DMS 273 (cell line): ENCODE measurements at regions not wholly inside any gene's neighbourhood (a gene's known extent, or its start where the extent isn't known, plus 50 kb on each side); places are given as distances from the start of the nearest gene placed in this dataset.

Experiments used
- DNase-seq: peaks from one replicate; lab custom pipeline; 2025; ENCODE audit not compliant: unreplicated experiment; lab: John Stamatoyannopoulos, UW

GRCh38 chrX:103158317-103158621 lies 56.6 kb upstream of the BEX4 start:
- DNase-seq = no peak

DNA sequence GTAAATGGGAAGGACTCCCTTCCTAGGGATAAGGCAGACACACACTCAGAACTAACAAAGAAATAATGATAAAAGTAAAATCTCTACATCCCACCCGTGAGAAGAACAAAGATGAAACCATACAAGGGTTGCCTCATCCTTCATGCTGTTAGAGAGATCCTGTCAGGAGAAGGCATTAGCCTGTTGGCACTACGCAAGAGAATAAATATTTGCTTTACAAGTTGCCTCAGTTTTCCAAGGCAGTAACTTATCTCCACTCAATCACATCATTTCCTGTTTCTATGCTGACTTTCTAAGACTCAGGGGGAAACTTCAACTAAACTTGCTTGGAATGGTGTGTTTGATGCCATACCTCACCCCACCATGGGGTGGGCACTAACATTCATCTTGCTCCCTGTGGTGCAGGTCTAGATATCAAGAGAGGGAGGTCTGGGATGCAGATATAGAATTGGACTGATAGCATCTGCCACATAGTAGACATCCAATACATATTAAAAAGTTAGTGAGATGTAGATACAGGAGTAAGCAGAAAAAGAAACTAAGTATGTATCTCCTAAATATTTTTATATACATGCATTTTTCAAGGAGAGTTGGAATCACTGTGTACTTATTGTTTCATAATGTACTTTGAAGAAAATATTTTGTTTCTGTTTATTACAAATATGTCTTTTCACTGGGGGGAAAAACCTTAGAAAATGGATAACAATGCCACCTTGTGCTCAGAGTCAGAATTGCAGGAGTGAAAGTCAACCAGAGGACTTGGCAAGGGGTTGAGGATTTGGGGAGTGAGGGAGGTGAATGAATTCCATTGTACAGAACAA lies 57.2 kb upstream of the BEX4 start:
- peak; percentile 71 for DNase-seq

DNA sequence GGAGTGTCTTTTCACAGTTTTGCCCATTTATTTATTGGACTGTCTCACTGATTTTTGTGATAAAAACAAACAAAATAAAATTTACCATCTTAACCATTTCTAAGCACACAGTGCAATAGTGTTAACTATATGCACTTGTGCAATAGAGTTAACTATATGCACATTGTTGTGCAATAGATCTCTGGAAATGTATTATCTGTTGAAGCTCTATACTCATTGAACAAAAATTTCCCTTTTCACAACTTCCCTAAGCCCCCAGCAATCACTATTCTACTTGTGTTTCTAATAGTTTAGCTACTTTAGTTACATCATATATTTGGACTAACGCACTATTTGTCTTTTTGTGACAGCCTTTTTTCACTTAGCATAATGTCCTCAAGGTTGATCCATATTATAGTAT lies 59.7 kb upstream of the BEX4 start:
- DNase-seq = no peak

- DNase-seq = no peak
Observed at GRCh38 chrX:103153661-103154060, 60.7 kb upstream of the NXF3 start.

- no peak for DNase-seq
Observed at GRCh38 chrX:103151799-103152198, 58.9 kb upstream of the NXF3 start.

- no peak for DNase-seq
Observed at GRCh38 chrX:103149652-103150051, 56.7 kb upstream of the NXF3 start.

GRCh38 chrX:103148075-103148474 lies 55.1 kb upstream of the NXF3 start:
- DNase-seq = no peak
